Panc1 (cell line): ENCODE measurements at regions not wholly inside any gene's neighbourhood (a gene's known extent, or its start where the extent isn't known, plus 50 kb on each side); places are given as distances from the start of the nearest gene placed in this dataset.

Experiments used
- CTCF ChIP-seq: fragments of 450-650 bp; IDR thresholded peaks from 2 replicates; pipeline ENCODE4 v1.5.1; 2017; ENCODE audit warnings: mild to moderate bottlenecking
- POLR2AphosphoS5 ChIP-seq: IDR thresholded peaks from 2 replicates; pipeline ENCODE4 v1.6.1; 2012; ENCODE audit warnings: mild to moderate bottlenecking, low read depth, low read length, moderate library complexity
- REST ChIP-seq, 2 experiments: IDR thresholded peaks; 2 replicates each; pipeline ENCODE4 v1.6.1; 2011 to 2012; ENCODE audit warnings: low read depth in 2 of 2, control low read depth in 1 of 2, low read length in 1 of 2, mild to moderate bottlenecking in 1 of 2, moderate library complexity in 1 of 2; ENCODE audit not compliant: insufficient read depth in 1 of 2
- SIN3A ChIP-seq: IDR thresholded peaks from 2 replicates; pipeline ENCODE4 v1.6.1; 2012; ENCODE audit warnings: low read depth, mild to moderate bottlenecking, low read length, moderate library complexity, borderline replicate concordance; ENCODE audit not compliant: insufficient read depth
- TCF7L2 ChIP-seq: IDR thresholded peaks from 2 replicates; pipeline ENCODE4 v1.6.1; 2011; ENCODE audit warnings: mild to moderate bottlenecking, low read depth, low read length, inconsistent platforms

GRCh38 chr17:36846410-36847292 lies 90.6 kb upstream of the LHX1 start:
- TF ChIP-seq CTCF: no peak
- TF ChIP-seq POLR2AphosphoS5: no peak
- TF ChIP-seq SIN3A: no peak
- TF ChIP-seq REST (IDR thresholded peaks at IDR 0.05; ENCODE audit: insufficient read depth in 1 of 2, low read depth in 2 of 2, low read length in 1 of 2): no peak
- TF ChIP-seq TCF7L2: no peak
